ENCODE measurements at regions not wholly inside any gene's neighbourhood (a gene's known extent, or its start where the extent isn't known, plus 50 kb on each side); places are given as distances from the start of the nearest gene placed in this dataset.

DNA sequence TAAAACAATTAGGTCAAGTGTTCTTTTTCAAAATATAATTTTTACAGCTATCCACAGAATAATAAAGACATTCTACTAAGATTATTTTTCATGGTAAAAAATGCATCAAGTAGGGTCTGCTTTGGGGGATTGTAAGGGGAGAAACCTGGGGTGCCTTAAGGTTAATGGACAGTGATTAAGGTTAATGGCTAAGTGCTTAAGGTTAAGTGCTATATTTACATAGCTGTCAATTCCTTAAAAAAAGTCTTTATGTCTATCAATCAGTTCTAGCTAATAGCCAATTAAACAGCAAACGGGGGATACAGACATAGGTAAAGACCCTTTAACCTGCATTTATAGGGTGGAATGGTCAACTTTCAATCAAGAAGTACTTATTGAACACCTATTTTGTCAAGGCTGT lies 284.5 kb upstream of the SEMA3A start:
- DNase-seq (ENCODE audit: low spot score in 2 of 2, unreplicated experiment in 2 of 2) = no peak
- no peaks in the 10 kb centered on the region for H3K27me3 Mint-ChIP-seq (ENCODE audit: low read depth)
- H3K27ac Mint-ChIP-seq = no peak overlapping the region
- H3K36me3 Mint-ChIP-seq = no peaks in the 10 kb centered on the region
- no peaks in the 10 kb centered on the region for H3K9me3 Mint-ChIP-seq
- TF ChIP-seq, protein P1, sequence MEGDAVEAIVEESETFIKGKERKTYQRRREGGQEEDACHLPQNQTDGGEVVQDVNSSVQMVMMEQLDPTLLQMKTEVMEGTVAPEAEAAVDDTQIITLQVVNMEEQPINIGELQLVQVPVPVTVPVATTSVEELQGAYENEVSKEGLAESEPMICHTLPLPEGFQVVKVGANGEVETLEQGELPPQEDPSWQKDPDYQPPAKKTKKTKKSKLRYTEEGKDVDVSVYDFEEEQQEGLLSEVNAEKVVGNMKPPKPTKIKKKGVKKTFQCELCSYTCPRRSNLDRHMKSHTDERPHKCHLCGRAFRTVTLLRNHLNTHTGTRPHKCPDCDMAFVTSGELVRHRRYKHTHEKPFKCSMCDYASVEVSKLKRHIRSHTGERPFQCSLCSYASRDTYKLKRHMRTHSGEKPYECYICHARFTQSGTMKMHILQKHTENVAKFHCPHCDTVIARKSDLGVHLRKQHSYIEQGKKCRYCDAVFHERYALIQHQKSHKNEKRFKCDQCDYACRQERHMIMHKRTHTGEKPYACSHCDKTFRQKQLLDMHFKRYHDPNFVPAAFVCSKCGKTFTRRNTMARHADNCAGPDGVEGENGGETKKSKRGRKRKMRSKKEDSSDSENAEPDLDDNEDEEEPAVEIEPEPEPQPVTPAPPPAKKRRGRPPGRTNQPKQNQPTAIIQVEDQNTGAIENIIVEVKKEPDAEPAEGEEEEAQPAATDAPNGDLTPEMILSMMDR (IDR thresholded peaks at IDR 0.05; ENCODE audit: unreplicated experiment) = no peak
- peaks cover 12% of the 10 kb centered on the region for H3K4me1 Mint-ChIP-seq
- no peak overlapping the region for H3K4me3 Mint-ChIP-seq

DNA sequence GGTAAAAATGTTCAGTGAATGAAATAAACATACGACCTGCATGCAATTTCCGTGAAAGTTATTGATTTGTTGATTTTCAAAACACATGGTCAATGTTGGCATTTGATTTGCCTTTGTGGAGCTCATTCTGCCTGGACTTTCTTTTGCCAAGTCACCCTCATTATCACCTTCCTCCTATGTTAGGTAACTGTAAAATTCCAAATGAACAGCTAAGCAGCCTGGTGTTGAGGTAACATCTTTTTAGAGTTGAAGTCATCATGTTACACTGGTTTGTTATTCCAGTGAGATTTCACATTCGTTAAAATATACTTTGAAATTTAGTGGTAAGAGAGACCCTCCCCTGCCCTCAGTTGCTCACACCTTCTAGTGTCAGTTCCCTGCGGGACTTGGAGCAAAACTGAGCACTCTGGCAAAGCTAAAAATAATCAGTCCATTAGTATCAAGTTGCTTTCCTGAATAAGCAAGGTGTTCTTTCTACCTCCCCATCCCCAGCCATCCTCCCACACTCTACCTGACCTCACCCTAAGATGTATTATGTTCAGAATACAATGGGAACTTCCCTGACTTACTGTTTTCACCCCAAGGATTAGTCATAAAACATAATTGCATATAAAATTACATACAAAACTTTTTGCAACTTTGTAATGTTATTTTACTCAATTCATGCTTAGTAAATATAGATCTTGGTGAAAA lies 283.3 kb upstream of the SEMA3A start:
- no peak for DNase-seq (ENCODE audit: low spot score in 2 of 2, unreplicated experiment in 2 of 2)
- Mint-ChIP-seq H3K9me3 (no peaks in the 10 kb centered on the region), H3K4me1 (peaks cover 12% of the 10 kb centered on the region), H3K27ac (no peak overlapping the region), H3K36me3 (no peaks in the 10 kb centered on the region), H3K27me3 (ENCODE audit: low read depth) (no peaks in the 10 kb centered on the region), H3K4me3 (no peak overlapping the region)
- TF ChIP-seq, protein P1 (IDR thresholded peaks at IDR 0.05; ENCODE audit: unreplicated experiment) = no peak

DNA sequence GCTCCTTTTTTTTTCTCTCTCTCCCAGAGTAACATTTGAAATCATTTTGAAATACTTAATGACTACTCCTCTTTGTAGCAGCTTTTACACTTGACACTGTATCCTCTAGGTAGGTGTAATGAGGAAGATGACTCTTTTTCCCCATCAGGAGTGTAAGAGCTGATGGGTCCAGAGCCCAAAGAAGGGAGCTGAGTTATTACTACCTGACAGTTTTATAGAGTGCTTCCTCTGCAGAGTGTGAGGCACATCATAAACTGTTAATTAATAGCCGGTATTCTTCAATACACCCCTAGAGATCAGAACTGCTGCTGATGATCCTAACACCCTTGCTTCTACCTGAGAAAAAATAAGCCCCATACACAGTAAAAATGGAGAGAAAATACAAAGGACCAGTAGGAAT lies 279.8 kb upstream of the SEMA3A start:
- Mint-ChIP-seq H3K4me1 (peaks cover 5% of the 10 kb centered on the region), H3K27me3 (ENCODE audit: low read depth) (no peaks in the 10 kb centered on the region), H3K27ac (no peak overlapping the region), H3K4me3 (no peak overlapping the region), H3K9me3 (no peaks in the 10 kb centered on the region), H3K36me3 (no peaks in the 10 kb centered on the region)
- TF ChIP-seq, protein P1 (IDR thresholded peaks at IDR 0.05; ENCODE audit: unreplicated experiment) = no peak
- DNase-seq (ENCODE audit: low spot score in 2 of 2, unreplicated experiment in 2 of 2) = no peak

DNA sequence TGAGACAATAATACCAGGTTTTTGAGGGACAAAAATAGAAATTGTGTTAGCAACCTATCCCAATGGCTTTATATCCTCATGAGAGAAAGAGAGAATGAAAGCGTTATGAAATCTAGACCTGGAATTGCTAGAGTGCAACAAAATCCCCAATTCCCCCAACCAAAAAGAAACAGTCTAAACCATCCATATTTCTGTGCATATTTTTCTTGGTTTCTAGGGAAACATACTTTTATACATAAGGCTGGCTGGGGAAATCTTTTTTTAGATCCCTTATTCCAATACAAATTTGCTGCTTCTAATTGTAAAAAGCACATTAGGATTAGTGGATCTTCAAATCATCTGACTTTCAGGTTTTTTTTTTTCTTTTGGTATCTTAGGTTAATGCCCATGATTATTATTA lies 277.0 kb upstream of the SEMA3A start:
- H3K4me3 Mint-ChIP-seq = no peak overlapping the region
- TF ChIP-seq, protein P1 (IDR thresholded peaks at IDR 0.05; ENCODE audit: unreplicated experiment) = no peak

DNA sequence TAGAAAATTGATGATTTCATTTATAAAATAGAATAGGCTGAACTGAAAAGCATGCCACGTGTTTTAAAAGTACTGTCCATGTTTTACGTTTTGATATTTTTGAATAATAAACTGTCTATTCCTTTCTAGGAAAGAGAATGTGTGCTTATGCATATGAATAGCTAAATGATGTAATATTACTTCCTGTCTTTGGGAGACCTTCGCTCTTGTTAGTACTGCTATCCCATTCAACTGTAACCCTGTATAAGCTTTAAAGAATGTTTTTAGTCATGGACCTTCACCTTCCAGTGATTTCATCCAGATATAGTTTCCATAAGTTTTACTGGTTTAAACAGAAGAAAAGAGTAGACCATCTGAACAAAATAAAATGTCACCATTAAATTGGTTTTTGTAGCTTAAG lies 274.4 kb upstream of the SEMA3A start:
- Mint-ChIP-seq H3K4me1 (peaks cover 3% of the 10 kb centered on the region), H3K4me3 (no peak overlapping the region), H3K27me3 (ENCODE audit: low read depth) (no peaks in the 10 kb centered on the region), H3K27ac (no peak overlapping the region), H3K9me3 (peaks cover 3% of the 10 kb centered on the region), H3K36me3 (no peaks in the 10 kb centered on the region)
- DNase-seq (ENCODE audit: low spot score in 2 of 2, unreplicated experiment in 2 of 2) = no peak
- TF ChIP-seq, protein P1 (IDR thresholded peaks at IDR 0.05; ENCODE audit: unreplicated experiment) = no peak

More for the DNA sequence above, 277.0 kb upstream of the SEMA3A start:
- H3K27me3 Mint-ChIP-seq (ENCODE audit: low read depth) = no peaks in the 10 kb centered on the region
- H3K27ac Mint-ChIP-seq = no peak overlapping the region
- no peaks in the 10 kb centered on the region for H3K36me3 Mint-ChIP-seq
- peaks cover 3% of the 10 kb centered on the region for H3K4me1 Mint-ChIP-seq
- DNase-seq (ENCODE audit: low spot score in 2 of 2, unreplicated experiment in 2 of 2) = no peak
- H3K9me3 Mint-ChIP-seq = peaks cover 1% of the 10 kb centered on the region

All from mesothelial cell of epicardium (in vitro differentiated cells).